Transverse colon (tissue), 4 donors: ENCODE measurements at regions not wholly inside any gene's neighbourhood (a gene's known extent, or its start where the extent isn't known, plus 50 kb on each side); places are given as distances from the start of the nearest gene placed in this dataset.

Experiments used
- DNase-seq: peaks from one replicate; pipeline ENCODE4 v3.0.0-alpha.2; 2019
- H3K27ac ChIP-seq, 4 donors: fragments of 200-600 bp; sonication (generic); 2 replicates each; pipeline ENCODE4 v1.5.1; 2016 to 2018; ENCODE audit warnings: inconsistent platforms in 4 of 4
- H3K27me3 ChIP-seq: fragments of 200-600 bp; sonication (generic); 2 replicates; pipeline ENCODE4 v1.5.1; 2017; ENCODE audit warnings: inconsistent platforms
- H3K36me3 ChIP-seq, 4 donors: fragments of 200-600 bp; sonication (generic); 2 replicates each; pipeline ENCODE4 v1.5.1; 2017 to 2019; ENCODE audit warnings: inconsistent platforms in 4 of 4
- H3K4me1 ChIP-seq, 4 donors: fragments of 200-600 bp; sonication (generic); 2 replicates each; pipeline ENCODE4 v1.5.1; 2017 to 2020; ENCODE audit warnings: inconsistent platforms in 4 of 4
- H3K4me3 ChIP-seq, 4 donors: fragments of 200-600 bp; sonication (generic); 1 replicate in 1 of 4; 2 replicates in 3 of 4; pipeline versions ENCODE4 v1.5.1 to v1.6.1; 2017 to 2019; ENCODE audit warnings: inconsistent platforms in 4 of 4
- H3K9me3 ChIP-seq, 2 donors: fragments of 200-600 bp; sonication (generic); 2 replicates each; pipeline ENCODE4 v1.5.1; 2017 to 2019; ENCODE audit warnings: inconsistent platforms in 2 of 2
- EP300 ChIP-seq: sonication (generic); formaldehyde crosslinking; IDR thresholded peaks from one replicate; pipeline ENCODE4 v1.6.1; 2017; ENCODE audit warnings: antibody characterized with exemption, low read depth
- POLR2A ChIP-seq: fragments of 450-650 bp; IDR thresholded peaks from one replicate; pipeline ENCODE4 v1.6.1; 2016; ENCODE audit warnings: antibody characterized with exemption, mild to moderate bottlenecking, moderate library complexity
- POLR2AphosphoS5 ChIP-seq, 3 donors: sonication (generic); formaldehyde crosslinking; IDR thresholded peaks; one replicate each; pipeline ENCODE4 v1.6.1; 2016; ENCODE audit warnings: antibody characterized with exemption in 3 of 3
- WGBS, 2 donors: methylation state at CpG; one replicate each; pipeline ENCODE4 v1.1.5; 2018; ENCODE audit warnings: low coverage in 1 of 2; 5-methylcytosine and 5-hydroxymethylcytosine counted together
- in situ Hi-C, 4 donors: fragments of 200-750 bp; cut with MboI; loops; one replicate each; pipeline versions ENCODE4 v1.15.0 to v1.15.1; 2017; ENCODE audit warnings: low sequenced_read_pairs in 3 of 4, low pct_ligation_motif_present in 1 of 4, low pct_unique_long_range_greater_than_20kb in 1 of 4
- intact Hi-C: fragments of 100-400 bp; cut with DNase I; formaldehyde crosslinking; loops from one replicate; pipeline ENCODE4 v1.15.1; 2023; ENCODE audit warnings: low total_unique reads
- TF ChIP-seq, protein P1 (sequence below), 5 experiments: fragments of 200-600 bp in 3 of 5; fragments of 450-650 bp in 2 of 5; sonication (generic) in 3 of 5; IDR thresholded peaks; 1 replicate in 2 of 5; 2 replicates in 3 of 5; pipeline ENCODE4 v1.5.1; 2016 to 2017; ENCODE audit warnings: antibody characterized with exemption in 5 of 5, inconsistent platforms in 3 of 5, mild to moderate bottlenecking in 2 of 5, moderate library complexity in 1 of 5

DNA sequence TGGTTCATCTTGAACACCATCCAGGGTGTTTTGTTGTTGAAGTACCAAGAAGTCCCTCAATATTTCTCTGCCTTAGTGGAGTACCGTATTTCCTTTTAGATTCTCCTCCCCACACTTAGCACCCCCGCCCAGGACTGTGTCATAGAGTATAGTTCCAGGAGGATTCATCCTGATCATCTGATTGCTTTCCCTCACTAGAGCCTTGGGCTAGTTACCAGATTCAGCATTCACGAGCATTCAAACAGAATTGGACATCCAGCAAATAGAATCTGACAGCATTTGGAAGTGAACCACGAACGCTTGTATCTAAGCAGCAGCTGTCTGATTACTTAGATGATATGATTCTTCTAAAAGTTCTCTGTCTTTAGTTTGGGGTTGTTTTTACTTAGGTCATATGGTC lies 248.1 kb upstream of the TAS2R1 start:
- intact Hi-C loops = no loop called here
- in situ Hi-C loops = no loop called here
- Histone ChIP-seq H3K9me3 (peaks cover 6 to 7% of the 10 kb centered on the region in 2 donors), H3K4me1 (no peaks in the 10 kb centered on the region), H3K27me3 (no peaks in the 10 kb centered on the region), H3K27ac (no peak overlapping the region), H3K36me3 (no peaks in the 10 kb centered on the region), H3K4me3 (no peak overlapping the region)
- WGBS, 2 donors = 70 to 80% methylated on average over 3 to 5 of the region's 5 CpGs
- DNase-seq = no peak
- TF ChIP-seq, protein P1, sequence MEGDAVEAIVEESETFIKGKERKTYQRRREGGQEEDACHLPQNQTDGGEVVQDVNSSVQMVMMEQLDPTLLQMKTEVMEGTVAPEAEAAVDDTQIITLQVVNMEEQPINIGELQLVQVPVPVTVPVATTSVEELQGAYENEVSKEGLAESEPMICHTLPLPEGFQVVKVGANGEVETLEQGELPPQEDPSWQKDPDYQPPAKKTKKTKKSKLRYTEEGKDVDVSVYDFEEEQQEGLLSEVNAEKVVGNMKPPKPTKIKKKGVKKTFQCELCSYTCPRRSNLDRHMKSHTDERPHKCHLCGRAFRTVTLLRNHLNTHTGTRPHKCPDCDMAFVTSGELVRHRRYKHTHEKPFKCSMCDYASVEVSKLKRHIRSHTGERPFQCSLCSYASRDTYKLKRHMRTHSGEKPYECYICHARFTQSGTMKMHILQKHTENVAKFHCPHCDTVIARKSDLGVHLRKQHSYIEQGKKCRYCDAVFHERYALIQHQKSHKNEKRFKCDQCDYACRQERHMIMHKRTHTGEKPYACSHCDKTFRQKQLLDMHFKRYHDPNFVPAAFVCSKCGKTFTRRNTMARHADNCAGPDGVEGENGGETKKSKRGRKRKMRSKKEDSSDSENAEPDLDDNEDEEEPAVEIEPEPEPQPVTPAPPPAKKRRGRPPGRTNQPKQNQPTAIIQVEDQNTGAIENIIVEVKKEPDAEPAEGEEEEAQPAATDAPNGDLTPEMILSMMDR (IDR thresholded peaks at IDR 0.05) = no peak
- TF ChIP-seq POLR2AphosphoS5 (IDR thresholded peaks at IDR 0.05) (no peak), POLR2A (no peak), EP300 (no peak)

DNA sequence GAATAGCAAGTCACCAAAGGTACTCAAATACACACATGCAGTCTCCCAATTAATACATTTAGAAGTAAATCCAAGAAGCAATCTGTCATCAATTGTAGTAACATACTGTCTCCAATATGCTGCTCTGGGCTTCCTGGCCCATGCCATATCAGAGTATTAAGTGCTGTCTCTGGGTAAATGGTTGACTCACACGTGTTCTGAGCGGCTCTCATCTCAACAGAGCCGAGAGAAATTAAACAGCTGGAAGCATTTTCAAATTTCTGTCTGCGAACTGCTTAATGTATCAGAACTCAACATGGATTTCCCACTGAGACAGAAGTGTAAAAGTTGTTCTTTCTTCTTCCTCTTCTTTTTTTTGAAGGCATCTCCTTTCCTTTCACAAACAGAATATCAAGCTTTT lies 247.3 kb upstream of the TAS2R1 start:
- Histone ChIP-seq H3K36me3 (no peaks in the 10 kb centered on the region), H3K27ac (no peak overlapping the region), H3K27me3 (no peaks in the 10 kb centered on the region), H3K9me3 (peaks cover 6 to 7% of the 10 kb centered on the region in 2 donors), H3K4me1 (no peaks in the 10 kb centered on the region), H3K4me3 (no peak overlapping the region)
- no peak for DNase-seq
- in situ Hi-C loops (no loop called here), intact Hi-C loops (no loop called here)
- no peak for TF ChIP-seq POLR2AphosphoS5 (IDR thresholded peaks at IDR 0.05)
- TF ChIP-seq EP300 = no peak
- no peak for TF ChIP-seq POLR2A
- TF ChIP-seq, protein P1 (IDR thresholded peaks at IDR 0.05) = no peak
- WGBS, 2 donors = 66 to 88% methylated on average over 1 to 4 of the region's 4 CpGs

DNA sequence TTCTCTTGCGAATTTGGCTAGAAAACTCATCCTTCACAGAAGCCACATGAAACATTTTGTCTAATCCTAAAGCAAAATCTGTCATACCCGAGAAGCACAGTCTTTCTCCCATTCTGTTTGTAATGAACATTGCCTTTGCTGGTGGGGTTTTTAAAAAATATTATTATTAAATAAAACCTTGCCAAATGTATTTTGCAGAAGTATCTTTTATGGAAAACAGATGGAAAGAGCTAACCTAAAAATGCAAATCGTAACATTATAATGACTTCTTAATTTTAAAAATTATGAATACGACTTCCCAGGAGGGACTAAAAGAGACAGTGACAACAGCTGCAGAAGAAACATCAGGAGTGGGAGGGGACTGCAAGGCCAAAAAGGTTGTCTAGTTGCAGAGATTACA lies 246.3 kb upstream of the TAS2R1 start:
- Histone ChIP-seq H3K4me1 (no peaks in the 10 kb centered on the region), H3K27me3 (no peaks in the 10 kb centered on the region), H3K9me3 (peaks cover 4% of the 10 kb centered on the region in 2 donors), H3K27ac (no peak overlapping the region), H3K36me3 (no peaks in the 10 kb centered on the region), H3K4me3 (no peak overlapping the region)
- DNase-seq = no peak
- intact Hi-C loops = no loop called here
- in situ Hi-C loops = no loop called here
- 83 to 85% methylated on average over 4 of the region's 4 CpGs for WGBS, 2 donors
- TF ChIP-seq, protein P1 (IDR thresholded peaks at IDR 0.05) = no peak
- TF ChIP-seq POLR2A = no peak
- TF ChIP-seq POLR2AphosphoS5 (IDR thresholded peaks at IDR 0.05) = no peak
- no peak for TF ChIP-seq EP300

DNA sequence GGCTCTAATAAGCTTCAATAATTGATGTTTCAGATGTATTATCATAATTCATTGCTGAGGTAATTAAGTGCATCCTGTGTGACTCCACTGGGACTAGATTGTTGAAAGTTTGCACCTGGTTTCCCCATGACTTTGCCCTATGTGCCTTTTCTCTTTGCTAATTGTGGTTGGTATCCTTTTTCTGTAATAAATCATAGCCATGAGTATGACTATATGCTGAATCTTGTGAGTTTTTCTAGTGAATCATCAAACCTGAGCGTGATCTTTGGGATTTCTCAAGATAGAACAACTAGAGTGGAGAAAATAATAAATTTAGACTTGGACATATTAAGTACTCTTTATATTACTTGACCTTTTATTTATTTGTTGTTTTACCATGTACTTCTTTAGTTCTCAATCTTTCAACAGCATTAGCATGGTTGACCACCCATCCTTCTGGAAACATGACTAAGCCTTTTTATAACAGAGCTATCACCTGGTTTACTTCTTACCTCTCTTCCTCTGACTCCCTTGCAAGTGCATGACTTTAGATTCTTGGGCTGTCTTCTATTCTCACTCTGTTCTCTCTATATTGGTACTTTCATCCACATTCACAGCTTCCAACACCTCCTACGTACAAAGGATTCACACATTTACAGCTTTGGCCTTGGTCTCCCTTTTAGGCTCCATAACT lies 239.6 kb upstream of the TAS2R1 start:
- intact Hi-C loops (no loop called here), in situ Hi-C loops (no loop called here)
- H3K27ac ChIP-seq = no peak overlapping the region
- no peak for DNase-seq
- no peak for TF ChIP-seq POLR2AphosphoS5 (IDR thresholded peaks at IDR 0.05)
- TF ChIP-seq, protein P1 (IDR thresholded peaks at IDR 0.05) = no peak
- no peak for TF ChIP-seq EP300
- TF ChIP-seq POLR2A = no peak
- 77 to 85% methylated on average over 2 of the region's 2 CpGs for WGBS, 2 donors
- H3K36me3 ChIP-seq = no peaks in the 10 kb centered on the region
- H3K9me3 ChIP-seq = peaks cover 7 to 10% of the 10 kb centered on the region in 2 donors
- no peak overlapping the region for H3K4me3 ChIP-seq
- H3K4me1 ChIP-seq = no peaks in the 10 kb centered on the region
- no peaks in the 10 kb centered on the region for H3K27me3 ChIP-seq
